SK-N-SH (cell line): ENCODE measurements at regions not wholly inside any gene's neighbourhood (a gene's known extent, or its start where the extent isn't known, plus 50 kb on each side); places are given as distances from the start of the nearest gene placed in this dataset.

Experiments
- CTCF ChIA-PET: fragments of 300-600, 350-600 bp; formaldehyde crosslinking; extraction: SDS; loops from one replicate; lab custom pipeline; 2021; lab: Yijun Ruan, JAX
- POLR2A ChIA-PET: fragments of 350-600 bp; sonication (Branson Sonifier 250); formaldehyde crosslinking; extraction: SDS; loops from one replicate; lab custom pipeline; 2020; ENCODE audit warnings: antibody characterized with exemption, inconsistent platforms; lab: Yijun Ruan, JAX
- DNase-seq: peaks from one replicate; pipeline ENCODE4 v3.0.0; 2012
- H2AFZ ChIP-seq: fragments of 200-600 bp; sonication (generic); 2 replicates; pipeline ENCODE4 v1.8.1; 2016; ENCODE audit warnings: antibody characterized with exemption, mild to moderate bottlenecking, low read depth
- H3F3A ChIP-seq: fragments of 200-600 bp; sonication (generic); replicated peaks from 2 replicates; pipeline ENCODE3; 2016; ENCODE audit warnings: antibody characterized with exemption, mild to moderate bottlenecking; ENCODE audit not compliant: insufficient read depth
- H3K27ac ChIP-seq, 2 experiments: fragments of 200-500 bp in 1 of 2; fragments of 200-600 bp in 1 of 2; sonication (Bioruptor generic) in 1 of 2; sonication (generic), shearing (Covaris generic) in 1 of 2; 2 replicates each; pipeline versions ENCODE4 v1.5.1 to v1.6.1; 2014 to 2016; ENCODE audit warnings: low read depth in 2 of 2, inconsistent platforms in 1 of 2, low read length in 1 of 2, mild to moderate bottlenecking in 1 of 2, mixed read lengths in 1 of 2
- H3K27me3 ChIP-seq: fragments of 200-600 bp; sonication (generic), shearing (Covaris generic); 2 replicates; pipeline ENCODE4 v1.6.1; 2016; ENCODE audit warnings: mixed run types; ENCODE audit not compliant: insufficient read depth
- H3K36me3 ChIP-seq, 2 experiments: fragments of 200-500 bp in 1 of 2; fragments of 200-600 bp in 1 of 2; sonication (Bioruptor generic) in 1 of 2; sonication (generic) in 1 of 2; replicated peaks in 1 of 2; 2 replicates each; pipeline versions ENCODE3 to v1.5.1; 2014 to 2016; ENCODE audit warnings: low read length in 1 of 2, mild to moderate bottlenecking in 1 of 2; ENCODE audit not compliant: insufficient read depth in 2 of 2, control insufficient read depth in 1 of 2
- H3K4me1 ChIP-seq, 2 experiments: fragments of 200-500 bp in 1 of 2; fragments of 200-600 bp in 1 of 2; sonication (Bioruptor generic) in 1 of 2; sonication (generic), shearing (Covaris generic) in 1 of 2; 2 replicates each; pipeline versions ENCODE4 v1.5.1 to v1.6.1; 2014 to 2016; ENCODE audit warnings: low read depth in 1 of 2, low read length in 1 of 2, mixed run types in 1 of 2; ENCODE audit not compliant: insufficient read depth in 2 of 2, control insufficient read depth in 1 of 2
- H3K4me2 ChIP-seq: fragments of 200-600 bp; sonication (generic), shearing (Covaris generic); 2 replicates; pipeline ENCODE4 v1.6.1; 2017; ENCODE audit warnings: mixed run types
- H3K4me3 ChIP-seq, 2 experiments: fragments of 200-500 bp in 1 of 2; fragments of 200-600 bp in 1 of 2; sonication (Bioruptor generic) in 1 of 2; sonication (generic), shearing (Covaris generic) in 1 of 2; 2 replicates each; pipeline versions ENCODE4 v1.5.1 to v1.8.1; 2014 to 2016; ENCODE audit warnings: low read depth in 2 of 2, inconsistent platforms in 1 of 2, low read length in 1 of 2, mild to moderate bottlenecking in 1 of 2, mixed read lengths in 1 of 2, moderate library complexity in 1 of 2
- H3K79me2 ChIP-seq: fragments of 200-600 bp; sonication (generic); 2 replicates; pipeline ENCODE4 v1.8.1; 2017; ENCODE audit warnings: mild to moderate bottlenecking; ENCODE audit not compliant: insufficient read depth
- H3K9ac ChIP-seq: fragments of 200-600 bp; sonication (generic); 2 replicates; pipeline ENCODE4 v1.6.1; 2017; ENCODE audit warnings: mixed run types
- H3K9me2 ChIP-seq: fragments of 200-600 bp; sonication (generic); 2 replicates; pipeline ENCODE4 v1.6.1; 2017; ENCODE audit warnings: mixed run types
- H3K9me3 ChIP-seq: fragments of 200-600 bp; sonication (generic); 2 replicates; pipeline ENCODE4 v1.6.1; 2017; ENCODE audit warnings: mixed run types, mild to moderate bottlenecking, moderate library complexity
- H4K20me1 ChIP-seq: fragments of 200-600 bp; sonication (generic); 2 replicates; pipeline ENCODE4 v1.6.1; 2017; ENCODE audit warnings: mild to moderate bottlenecking, mixed run types; ENCODE audit not compliant: insufficient read depth
- CHD2 ChIP-seq: fragments of 150-350 bp; IDR thresholded peaks from 2 replicates; pipeline ENCODE4 v1.6.1; 2018; ENCODE audit warnings: low read length; ENCODE audit not compliant: partially characterized antibody
- GABPA ChIP-seq: IDR thresholded peaks from 2 replicates; pipeline ENCODE4 v1.4.0; 2012; ENCODE audit warnings: low read depth, mild to moderate bottlenecking
- GATA2 ChIP-seq: sonication (generic); formaldehyde crosslinking; IDR thresholded peaks from 2 replicates; pipeline ENCODE4 v1.5.0; 2020; ENCODE audit warnings: mild to moderate bottlenecking, missing genetic modification reagents
- MEF2A ChIP-seq: IDR thresholded peaks from 2 replicates; pipeline ENCODE4 v1.4.0; 2012; ENCODE audit warnings: low read depth, borderline replicate concordance
- RAD21 ChIP-seq: IDR thresholded peaks from 2 replicates; pipeline ENCODE4 v1.6.1; 2012; ENCODE audit warnings: mild to moderate bottlenecking, low read length
- SMC3 ChIP-seq: IDR thresholded peaks from 2 replicates; pipeline ENCODE4 v1.6.1; 2012; ENCODE audit warnings: low read depth, low read length, improper control_type of control experiment
- TAF1 ChIP-seq: IDR thresholded peaks from 2 replicates; pipeline ENCODE4 v1.6.1; 2012; ENCODE audit warnings: low read depth, mild to moderate bottlenecking, low read length, moderate library complexity, borderline replicate concordance
- YY1 ChIP-seq: IDR thresholded peaks from 2 replicates; pipeline ENCODE4 v1.4.0; 2012; ENCODE audit warnings: low read depth, mild to moderate bottlenecking
- WGBS: methylation state at CpG from one replicate; pipeline ENCODE4 v1.1.6; 2017; ENCODE audit warnings: low lambda C conversion rate; 5-methylcytosine and 5-hydroxymethylcytosine counted together
- TF ChIP-seq, protein P1 (sequence below): IDR thresholded peaks from 2 replicates; pipeline ENCODE4 v1.6.1; 2012; ENCODE audit warnings: mild to moderate bottlenecking, low read depth, low read length, moderate library complexity
- TF ChIP-seq, protein P2 (sequence below): IDR thresholded peaks from 2 replicates; pipeline ENCODE4 v1.4.0; 2012; ENCODE audit warnings: low read depth, borderline replicate concordance
- TF ChIP-seq, protein P3 (sequence below): IDR thresholded peaks from 2 replicates; pipeline ENCODE4; 2012
- TF ChIP-seq, protein P4 (sequence below): IDR thresholded peaks from 2 replicates; pipeline ENCODE4 v1.4.0; 2012; ENCODE audit warnings: low read depth, borderline replicate concordance

DNA sequence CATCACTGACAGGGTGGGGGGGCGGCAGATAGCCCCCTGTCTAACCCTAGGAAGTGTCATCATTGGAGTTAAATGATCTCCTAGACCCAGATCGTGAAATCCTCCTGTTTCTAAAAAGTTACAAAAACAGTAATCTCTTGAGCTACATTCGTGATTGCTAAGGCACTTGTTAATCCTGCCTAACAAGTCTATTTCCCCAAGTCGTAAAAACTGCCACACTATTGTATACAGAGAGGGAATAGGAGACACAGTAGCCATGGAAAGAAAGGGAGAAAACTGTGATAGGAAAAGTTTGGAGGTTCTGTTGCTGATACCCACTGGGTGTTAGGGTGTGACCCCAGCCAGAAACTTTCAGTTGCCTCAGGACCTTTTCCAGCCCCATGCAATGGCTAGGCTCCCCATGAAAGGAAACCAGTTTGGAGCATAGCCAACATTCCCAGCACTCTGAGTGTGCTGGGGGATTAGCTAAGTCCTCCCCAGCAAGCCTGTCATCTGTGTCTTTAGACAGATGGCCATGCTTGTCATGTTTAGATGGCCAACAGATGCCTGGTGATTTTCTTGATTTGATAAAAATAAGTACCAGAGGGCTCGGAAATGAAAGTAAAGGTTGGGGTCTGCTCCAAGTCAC lies 63.3 kb upstream of the ANXA10 start (continued):
- TF ChIP-seq, protein P1, sequence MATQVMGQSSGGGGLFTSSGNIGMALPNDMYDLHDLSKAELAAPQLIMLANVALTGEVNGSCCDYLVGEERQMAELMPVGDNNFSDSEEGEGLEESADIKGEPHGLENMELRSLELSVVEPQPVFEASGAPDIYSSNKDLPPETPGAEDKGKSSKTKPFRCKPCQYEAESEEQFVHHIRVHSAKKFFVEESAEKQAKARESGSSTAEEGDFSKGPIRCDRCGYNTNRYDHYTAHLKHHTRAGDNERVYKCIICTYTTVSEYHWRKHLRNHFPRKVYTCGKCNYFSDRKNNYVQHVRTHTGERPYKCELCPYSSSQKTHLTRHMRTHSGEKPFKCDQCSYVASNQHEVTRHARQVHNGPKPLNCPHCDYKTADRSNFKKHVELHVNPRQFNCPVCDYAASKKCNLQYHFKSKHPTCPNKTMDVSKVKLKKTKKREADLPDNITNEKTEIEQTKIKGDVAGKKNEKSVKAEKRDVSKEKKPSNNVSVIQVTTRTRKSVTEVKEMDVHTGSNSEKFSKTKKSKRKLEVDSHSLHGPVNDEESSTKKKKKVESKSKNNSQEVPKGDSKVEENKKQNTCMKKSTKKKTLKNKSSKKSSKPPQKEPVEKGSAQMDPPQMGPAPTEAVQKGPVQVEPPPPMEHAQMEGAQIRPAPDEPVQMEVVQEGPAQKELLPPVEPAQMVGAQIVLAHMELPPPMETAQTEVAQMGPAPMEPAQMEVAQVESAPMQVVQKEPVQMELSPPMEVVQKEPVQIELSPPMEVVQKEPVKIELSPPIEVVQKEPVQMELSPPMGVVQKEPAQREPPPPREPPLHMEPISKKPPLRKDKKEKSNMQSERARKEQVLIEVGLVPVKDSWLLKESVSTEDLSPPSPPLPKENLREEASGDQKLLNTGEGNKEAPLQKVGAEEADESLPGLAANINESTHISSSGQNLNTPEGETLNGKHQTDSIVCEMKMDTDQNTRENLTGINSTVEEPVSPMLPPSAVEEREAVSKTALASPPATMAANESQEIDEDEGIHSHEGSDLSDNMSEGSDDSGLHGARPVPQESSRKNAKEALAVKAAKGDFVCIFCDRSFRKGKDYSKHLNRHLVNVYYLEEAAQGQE: no peak
- TF ChIP-seq GABPA: no peak
- TF ChIP-seq, protein P2, sequence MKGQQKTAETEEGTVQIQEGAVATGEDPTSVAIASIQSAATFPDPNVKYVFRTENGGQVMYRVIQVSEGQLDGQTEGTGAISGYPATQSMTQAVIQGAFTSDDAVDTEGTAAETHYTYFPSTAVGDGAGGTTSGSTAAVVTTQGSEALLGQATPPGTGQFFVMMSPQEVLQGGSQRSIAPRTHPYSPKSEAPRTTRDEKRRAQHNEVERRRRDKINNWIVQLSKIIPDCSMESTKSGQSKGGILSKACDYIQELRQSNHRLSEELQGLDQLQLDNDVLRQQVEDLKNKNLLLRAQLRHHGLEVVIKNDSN: no peak

DNA sequence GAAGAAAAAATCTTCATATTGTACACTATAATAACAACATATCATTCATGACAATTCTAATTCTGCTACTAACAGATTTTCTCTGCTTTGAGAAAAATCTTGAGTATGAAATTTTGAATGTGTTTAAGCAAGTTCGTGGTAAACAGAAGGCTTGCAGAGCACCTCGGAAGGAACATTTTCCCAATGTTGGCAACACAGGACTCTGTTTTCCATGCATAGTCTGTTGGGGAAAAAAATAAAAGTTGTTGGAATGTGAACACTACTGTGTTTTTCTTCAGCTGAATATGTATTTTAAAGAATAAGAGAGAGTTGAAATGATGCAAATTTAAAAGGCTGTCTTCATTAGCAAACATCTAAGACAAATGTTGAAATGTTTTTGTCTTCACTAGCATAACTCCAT lies 54.7 kb upstream of the ANXA10 start:
- DNase-seq: no peak
- WGBS: 70% methylated on average over 2 of the region's 2 CpGs
- no peaks in the 10 kb centered on the region for H3K9me3 ChIP-seq
- H4K20me1 ChIP-seq: no peaks in the 10 kb centered on the region
- no peak overlapping the region for H2AFZ ChIP-seq
- CTCF ChIA-PET: no interaction called here
- no peaks in the 10 kb centered on the region for H3F3A ChIP-seq
- no peaks in the 10 kb centered on the region for H3K4me1 ChIP-seq
- H3K27ac ChIP-seq: no peak overlapping the region
- no peaks in the 10 kb centered on the region for H3K36me3 ChIP-seq
- no peaks in the 10 kb centered on the region for H3K9me2 ChIP-seq
- no peaks in the 10 kb centered on the region for H3K79me2 ChIP-seq
- H3K9ac ChIP-seq: no peak overlapping the region
- no peak overlapping the region for H3K4me3 ChIP-seq
- no peak overlapping the region for H3K4me2 ChIP-seq
- no peaks in the 10 kb centered on the region for H3K27me3 ChIP-seq
- TF ChIP-seq, protein P3, sequence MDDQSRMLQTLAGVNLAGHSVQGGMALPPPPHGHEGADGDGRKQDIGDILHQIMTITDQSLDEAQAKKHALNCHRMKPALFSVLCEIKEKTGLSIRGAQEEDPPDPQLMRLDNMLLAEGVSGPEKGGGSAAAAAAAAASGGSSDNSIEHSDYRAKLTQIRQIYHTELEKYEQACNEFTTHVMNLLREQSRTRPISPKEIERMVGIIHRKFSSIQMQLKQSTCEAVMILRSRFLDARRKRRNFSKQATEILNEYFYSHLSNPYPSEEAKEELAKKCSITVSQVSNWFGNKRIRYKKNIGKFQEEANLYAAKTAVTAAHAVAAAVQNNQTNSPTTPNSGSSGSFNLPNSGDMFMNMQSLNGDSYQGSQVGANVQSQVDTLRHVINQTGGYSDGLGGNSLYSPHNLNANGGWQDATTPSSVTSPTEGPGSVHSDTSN: no peak
- TF ChIP-seq YY1: no peak
- no peak for TF ChIP-seq MEF2A
- no peak for TF ChIP-seq RAD21
- TF ChIP-seq SMC3: no peak
- TF ChIP-seq GATA2 (CRISPR knock-in tag): no peak
- TF ChIP-seq, protein P4, sequence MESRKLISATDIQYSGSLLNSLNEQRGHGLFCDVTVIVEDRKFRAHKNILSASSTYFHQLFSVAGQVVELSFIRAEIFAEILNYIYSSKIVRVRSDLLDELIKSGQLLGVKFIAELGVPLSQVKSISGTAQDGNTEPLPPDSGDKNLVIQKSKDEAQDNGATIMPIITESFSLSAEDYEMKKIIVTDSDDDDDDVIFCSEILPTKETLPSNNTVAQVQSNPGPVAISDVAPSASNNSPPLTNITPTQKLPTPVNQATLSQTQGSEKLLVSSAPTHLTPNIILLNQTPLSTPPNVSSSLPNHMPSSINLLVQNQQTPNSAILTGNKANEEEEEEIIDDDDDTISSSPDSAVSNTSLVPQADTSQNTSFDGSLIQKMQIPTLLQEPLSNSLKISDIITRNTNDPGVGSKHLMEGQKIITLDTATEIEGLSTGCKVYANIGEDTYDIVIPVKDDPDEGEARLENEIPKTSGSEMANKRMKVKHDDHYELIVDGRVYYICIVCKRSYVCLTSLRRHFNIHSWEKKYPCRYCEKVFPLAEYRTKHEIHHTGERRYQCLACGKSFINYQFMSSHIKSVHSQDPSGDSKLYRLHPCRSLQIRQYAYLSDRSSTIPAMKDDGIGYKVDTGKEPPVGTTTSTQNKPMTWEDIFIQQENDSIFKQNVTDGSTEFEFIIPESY: no peak
- TF ChIP-seq, protein P1: no peak
- TF ChIP-seq CHD2: no peak
- no peak for TF ChIP-seq TAF1
- TF ChIP-seq, all 33 proteins: peak for 0
- POLR2A ChIA-PET: no interaction called here
